ENCODE measurements at regions not wholly inside any gene's neighbourhood (a gene's known extent, or its start where the extent isn't known, plus 50 kb on each side); places are given as distances from the start of the nearest gene placed in this dataset.
"Not testable (repeated sequence)": the region's sequence is repeated elsewhere in the genome, so short reads cannot be mapped to it uniquely, and the experiment has no call there.

DNA sequence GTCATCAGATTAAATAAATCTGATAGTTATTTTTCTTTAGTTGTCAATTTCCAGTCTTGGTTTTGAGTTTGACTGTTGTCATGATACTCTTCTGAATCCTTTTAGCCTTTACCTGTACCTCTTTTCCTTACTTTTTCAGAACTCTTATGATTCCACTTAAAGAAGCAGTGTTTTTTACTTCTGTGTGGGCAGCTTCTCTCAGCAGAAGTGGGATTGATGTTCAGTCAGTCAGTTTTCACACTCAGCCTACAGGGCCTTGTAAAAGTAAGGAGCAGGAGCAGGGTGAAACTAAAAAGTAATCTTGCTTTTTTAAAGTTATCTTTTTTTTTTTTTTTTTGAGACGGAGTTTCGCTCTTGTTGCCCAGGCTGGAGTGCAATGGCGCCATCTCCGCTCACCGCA lies 75.1 kb downstream of the HAUS1 start:
- DNase-seq, result no peak

DNA sequence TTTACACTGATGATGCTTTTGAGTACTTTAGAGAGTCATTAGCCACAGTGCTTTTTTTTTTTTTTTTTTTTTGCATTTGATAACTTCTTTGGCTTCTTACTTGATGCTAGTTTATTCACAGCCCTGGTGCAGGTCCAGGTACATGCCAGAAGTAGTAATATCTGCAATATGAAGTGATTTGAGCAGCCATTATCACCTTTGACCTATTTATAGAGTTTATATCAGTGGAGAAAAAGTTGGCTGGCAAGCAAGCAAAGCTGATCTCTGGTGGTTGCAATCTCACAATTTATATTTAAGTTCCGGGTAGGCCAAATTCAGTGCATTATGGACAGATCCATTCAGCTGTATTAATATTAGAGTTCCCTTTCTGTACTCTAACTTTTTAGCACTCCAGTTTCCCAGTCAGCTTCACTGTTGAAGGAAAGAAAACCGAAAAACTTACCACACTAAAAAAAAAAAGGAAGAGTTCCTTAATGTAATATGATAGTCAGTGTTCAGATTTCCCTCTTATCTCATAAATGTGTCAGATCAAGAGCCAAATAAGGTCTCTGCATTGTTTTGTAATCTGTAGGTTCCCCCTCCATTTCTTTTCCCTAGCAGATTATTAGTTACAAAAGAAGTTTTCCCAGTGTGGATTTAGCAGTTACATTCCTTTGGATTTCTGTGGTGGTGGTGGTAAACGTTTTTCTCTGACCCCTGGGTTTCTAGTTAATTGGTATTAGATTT lies 78.6 kb downstream of the HAUS1 start:
- DNase-seq, result no peak

DNA sequence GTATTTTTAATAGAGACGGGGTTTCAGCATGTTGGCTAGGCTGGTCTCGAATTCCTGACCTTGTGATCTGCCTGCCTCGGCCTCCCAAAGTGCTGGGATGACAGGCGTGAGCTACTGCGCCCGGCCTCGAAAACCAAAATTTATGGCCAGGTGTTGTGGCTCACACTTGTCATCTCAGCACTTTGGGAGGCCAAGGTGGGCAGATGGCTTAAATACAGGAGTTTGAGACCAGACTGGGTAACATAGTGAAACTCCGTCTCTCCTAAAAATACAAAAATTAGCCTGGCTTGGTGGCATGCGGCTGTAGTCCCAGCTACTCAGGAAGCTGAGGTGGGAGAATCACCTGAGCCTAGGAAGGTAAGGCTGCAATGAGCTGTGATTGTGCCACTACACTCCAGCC lies 80.1 kb downstream of the HAUS1 start:
- not testable (repeated sequence) for DNase-seq

DNA sequence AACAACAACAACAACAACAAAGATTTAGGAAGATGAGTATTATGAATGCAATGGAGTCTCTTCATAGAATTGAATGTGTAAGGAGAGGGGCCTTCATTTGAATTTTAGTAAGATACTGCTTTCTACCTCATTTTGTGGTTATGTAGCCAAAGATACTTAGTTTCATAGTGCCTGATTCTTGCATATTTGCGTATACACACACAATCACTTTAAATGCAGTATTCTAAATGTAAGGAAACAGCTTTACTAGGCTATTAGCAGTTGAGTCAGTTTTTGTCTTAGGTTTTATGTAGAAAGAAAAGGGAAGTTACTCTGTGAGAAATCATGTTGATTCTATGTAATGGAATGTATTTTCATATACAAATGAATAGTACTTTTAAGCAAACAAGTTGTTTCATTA lies 80.5 kb downstream of the HAUS1 start:
- no peak for DNase-seq

DNA sequence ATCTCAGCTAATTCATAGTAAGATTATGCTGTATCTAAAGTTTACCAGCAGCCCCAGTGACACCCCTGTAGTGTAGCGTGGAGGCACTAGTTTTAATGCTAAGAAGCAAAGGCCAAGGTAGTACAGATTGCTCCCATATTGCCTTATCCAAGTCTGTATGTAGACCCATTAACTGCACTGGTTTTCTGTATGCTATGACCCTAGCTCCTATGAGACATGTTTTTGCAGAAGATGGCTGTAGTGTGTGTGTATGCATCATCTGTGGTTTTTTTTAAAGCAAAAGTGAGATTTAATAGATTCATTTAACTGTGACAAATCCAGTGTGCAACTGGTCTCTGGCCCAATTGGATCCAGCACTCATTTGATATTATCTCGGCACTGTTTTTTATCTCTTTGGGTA lies 86.5 kb downstream of the HAUS1 start:
- DNase-seq, result no peak

DNA sequence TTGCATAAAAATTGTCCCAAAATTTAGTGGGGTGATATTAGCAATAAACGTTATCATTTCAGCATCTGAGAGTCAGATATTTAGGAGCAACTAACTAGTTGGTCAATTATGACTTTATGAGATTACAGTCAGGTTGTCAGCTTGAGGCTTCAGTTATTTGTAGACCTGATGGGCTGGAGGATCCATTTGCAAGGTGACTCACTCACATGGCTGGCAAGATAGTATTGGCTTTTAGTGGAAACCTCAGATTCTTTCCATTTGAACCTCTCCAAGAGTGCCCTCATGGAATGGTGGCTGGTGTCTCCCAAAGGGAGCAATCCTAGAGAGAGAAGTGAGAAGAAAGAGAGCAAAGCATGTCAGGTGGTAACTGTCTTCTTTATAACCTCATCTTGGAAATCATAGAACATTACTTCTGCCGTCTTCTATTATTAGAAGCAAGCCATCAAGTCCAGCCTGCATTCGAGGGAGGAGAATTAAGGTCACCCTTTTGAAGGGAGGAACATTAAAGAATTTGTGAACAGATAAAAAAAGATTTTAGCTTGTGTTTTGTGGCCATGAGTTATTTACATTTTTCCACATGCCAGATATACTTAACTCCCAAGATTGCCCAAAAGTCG lies 92.5 kb downstream of the HAUS1 start:
- DNase-seq, result no peak

DNA sequence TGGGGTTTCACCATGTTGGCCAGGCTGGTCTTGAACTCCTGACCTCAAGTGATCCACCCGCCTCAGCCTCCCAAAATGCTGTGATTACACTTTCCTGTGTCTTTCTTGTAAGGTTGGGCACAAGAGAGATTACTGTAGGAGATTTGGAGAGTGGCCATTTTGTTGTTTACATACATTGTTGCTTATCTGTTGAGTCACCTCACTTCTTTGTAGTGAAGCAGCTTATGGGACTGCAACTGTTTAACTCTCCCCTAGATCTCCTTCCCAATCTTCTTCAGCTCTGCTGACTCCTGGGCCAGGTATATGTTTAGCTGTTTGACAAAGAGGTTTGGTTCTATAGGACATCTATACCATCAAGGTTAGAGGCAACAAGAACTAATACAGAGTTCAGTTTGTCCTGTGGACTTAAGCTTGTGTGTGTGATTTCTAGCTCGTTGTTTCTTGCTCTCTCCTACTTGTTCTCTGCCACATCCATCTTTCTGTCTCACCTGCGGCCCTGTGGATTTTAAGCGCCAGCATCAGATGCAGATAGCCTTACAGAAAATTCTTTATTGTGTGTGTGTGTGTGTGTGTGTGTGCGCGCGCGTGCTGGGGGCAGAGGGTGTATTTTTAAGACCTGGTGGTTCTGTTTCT lies 95.4 kb downstream of the HAUS1 start:
- DNase-seq, result no peak

DNA sequence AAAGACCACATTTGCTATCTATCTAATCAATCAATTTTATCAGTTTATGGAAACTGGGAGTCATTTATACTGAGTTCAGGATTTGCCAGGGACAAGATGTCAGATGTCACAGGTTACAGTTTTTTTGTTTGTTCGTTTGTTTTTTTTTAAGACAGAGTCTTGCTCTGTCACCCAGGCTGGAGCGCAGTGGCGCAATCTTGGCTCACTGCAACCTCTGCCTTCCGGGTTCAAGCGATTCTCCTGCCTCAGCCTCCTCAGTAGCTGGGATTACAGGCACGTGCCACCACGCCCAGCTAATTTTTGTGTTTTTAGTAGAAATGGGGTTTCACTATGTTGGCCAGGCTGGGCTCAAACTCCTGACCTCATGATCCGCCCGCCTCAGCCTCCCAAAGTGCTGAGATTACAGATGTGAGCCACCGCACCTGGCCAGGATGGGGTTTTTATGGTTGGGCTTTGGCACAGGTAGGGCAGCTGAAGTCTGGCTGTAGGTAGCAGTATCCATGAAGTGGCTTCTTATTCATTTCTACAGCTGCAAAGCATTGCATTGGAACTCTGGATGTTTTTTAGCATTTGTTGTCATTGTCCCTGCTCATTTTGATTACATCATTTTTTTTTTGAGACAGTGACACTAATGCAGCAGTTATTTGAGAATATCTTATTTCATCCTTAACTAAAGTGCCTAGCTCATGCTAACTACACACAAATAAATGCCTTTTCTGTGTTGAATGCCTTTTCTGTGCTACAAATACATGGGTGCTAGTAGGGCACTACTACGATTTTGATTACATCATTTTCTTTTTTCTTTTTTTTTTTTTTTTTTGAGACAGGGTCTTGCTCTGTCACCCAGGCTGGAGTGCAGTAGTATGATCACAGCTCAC lies 96.2 kb downstream of the HAUS1 start:
- DNase-seq, result not testable (repeated sequence)

DNA sequence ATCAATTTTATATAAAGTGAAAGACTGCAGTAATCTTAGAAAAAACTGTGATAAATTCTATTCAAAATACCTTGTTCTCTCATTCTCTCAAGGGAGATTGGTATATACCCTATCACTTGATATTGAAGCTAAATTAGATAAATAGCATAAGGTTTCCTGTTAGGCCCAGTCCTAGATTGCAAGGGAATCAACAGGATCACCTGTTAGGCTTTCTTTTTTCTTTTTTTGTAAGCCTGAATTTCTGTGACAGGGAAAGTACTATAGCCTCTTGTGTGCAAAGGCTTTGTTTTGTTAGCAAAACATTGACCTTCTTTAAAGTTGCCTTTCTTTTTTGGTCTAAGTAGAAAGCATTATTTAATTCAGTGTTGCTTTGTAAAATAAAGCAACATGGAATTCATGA lies 100.0 kb downstream of the HAUS1 start:
- DNase-seq, result no peak

DNA sequence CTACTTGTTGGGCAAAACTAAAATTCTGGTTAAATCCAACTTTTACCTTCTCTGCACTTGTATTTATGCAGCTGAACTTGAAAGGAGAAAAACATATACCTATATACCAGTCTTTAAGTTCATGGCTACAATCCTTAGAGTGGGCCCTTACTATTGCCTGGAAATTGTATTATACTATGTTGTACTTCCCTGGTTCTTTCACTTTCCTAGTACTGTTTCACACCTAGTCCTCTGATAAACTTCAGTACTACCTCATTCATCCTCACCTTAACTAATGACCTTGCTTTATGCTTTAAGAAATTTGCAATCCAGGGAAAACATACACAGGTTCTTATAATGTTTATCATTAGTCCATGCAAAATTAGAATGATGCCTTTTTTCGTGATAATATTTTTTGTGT lies 103.8 kb downstream of the HAUS1 start:
- DNase-seq, result no peak

DNA sequence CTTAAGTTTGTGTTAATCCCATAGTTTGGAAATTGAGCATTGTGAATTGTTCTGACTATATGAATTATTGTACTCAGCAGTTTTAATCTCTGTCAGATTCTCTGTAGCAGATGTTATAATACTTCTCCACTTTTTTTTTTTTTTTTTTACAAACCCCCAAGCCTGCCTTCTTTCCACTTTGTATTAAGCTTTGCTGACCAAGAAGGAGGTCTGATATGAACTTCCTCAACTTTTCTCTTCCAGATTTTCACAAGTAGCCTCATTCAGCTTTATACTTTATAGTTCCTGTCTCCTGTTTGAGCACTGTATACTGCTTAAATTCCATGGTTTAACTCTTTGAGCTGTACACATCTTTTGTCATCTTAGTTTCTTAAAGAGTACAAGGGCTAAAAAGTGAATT lies 105.0 kb downstream of the HAUS1 start:
- no peak for DNase-seq

DNA sequence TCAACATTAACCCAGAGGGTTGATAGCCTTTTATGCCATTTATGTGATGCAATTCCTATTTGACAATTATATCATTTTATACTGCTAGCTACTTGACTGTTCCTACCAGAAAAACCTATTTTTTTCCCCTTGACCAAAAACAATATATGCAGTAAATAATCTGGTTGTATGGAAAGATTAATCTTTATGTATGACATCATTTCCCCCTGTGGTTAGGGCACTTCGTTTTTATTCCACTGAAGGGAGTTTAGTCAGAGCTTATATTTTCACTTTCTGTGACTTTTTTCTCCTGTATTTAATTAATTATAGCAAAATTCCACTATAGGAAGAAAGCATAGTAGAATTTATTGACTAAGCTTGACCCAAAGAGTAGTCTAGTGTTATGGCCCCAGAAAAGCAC lies 107.6 kb downstream of the HAUS1 start:
- DNase-seq, result no peak

DNA sequence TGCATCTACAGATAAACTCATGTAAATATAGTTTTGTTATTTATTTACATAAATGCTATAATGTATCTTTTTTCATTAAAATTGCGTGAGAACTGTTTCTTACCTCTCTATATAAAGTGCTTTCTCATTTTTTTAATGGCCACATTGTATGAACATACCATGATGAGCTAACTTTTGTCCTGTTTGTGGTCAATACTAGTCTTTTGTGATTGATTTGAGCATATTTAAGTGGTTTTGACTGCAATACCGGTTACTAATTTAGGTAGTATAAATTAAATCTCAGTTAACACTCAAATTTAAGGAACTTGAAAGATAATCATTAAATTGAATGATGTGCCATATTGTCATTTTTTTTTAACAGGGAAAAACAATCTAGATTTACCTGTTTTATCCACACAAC lies 108.2 kb downstream of the HAUS1 start:
- no peak for DNase-seq

DNA sequence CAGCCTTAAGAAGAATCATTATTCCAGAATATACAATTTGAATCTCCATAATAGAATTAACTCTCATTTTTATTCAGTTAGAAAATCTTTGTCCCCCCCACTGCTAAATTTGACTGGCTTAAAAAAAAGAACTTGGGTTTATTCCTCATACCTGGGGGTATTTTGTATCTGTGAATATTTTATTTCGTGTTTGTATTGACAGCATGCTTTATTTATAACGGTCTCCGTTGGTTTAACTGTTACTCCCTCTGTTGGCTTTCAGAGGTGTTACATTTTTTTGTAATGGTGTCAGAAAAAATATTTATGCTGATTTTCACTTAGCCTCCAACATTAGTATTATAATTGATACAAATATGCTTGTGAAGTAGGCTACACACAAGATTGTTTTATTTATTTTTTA lies 109.1 kb downstream of the HAUS1 start:
- no peak for DNase-seq

DNA sequence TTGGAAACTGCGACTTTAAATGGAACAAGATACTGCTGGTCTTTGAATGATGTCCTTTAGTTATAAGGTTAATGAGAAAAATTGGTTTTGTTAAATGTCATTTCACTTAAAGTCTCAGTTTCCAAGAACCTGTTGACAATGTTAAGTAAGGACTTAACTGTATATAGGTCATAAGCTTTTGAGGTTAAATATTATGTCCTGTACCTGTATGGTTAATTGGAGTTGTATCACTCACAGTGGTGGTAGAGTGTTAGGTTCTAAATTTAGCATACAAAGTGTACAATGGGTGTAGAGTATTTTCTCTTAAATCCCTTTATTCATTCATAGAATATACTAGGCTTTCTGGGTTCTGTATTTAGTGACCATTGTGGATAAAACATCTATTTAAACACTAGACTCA lies 110.2 kb downstream of the HAUS1 start:
- no peak for DNase-seq

DNA sequence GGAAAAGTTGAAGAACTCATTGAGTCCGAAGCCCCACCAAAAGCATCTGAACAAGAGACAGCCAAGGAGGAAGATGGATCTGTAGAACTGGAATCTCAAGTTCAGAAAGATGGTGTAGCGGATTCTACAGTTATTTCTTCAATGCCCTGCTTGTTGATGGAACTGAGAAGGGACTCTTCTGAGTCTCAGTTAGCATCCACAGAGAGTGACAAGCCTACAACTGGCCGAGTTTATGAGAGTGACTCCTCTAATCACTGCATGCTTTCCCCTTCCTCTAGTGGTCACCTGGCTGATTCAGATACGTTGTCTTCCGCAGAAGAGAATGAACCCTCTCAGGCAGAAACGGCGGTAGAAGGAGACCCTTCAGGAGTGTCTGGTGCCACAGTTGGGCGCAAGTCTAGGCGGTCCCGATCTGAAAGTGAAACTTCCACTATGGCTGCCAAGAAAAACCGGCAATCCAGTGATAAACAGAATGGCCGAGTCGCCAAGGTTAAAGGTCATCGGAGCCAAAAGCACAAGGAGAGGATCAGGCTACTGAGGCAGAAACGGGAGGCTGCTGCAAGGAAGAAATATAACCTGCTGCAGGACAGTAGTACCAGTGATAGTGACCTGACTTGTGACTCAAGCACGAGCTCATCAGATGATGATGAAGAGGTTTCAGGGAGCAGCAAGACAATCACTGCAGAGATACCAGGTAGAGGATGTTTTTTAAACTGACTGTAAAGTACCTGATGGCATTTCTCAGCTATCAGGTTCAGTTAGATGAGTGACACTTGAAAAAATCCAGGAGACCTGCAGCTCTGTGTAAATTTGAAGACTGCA lies 111.9 kb downstream of the HAUS1 start:
- no peak for DNase-seq

DNA sequence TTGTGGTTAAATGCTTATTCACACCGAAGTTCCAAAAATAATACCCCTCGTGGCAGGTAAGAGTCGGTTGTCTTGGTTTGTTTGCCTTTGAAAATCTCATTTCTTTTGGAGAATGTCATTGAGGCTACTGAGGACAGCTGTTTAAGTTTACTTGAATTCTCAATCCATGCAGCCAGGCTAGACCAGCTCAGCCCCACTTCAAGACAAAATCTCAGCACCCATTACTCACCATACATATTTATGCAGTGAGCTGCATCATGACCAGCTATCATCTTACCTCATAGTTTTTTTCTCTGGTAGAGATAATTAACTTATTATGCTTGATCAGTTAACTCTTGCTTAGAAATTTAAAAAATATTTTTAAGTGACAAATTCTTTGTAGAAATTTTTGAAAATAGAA lies 115.9 kb downstream of the HAUS1 start:
- no peak for DNase-seq

DNA sequence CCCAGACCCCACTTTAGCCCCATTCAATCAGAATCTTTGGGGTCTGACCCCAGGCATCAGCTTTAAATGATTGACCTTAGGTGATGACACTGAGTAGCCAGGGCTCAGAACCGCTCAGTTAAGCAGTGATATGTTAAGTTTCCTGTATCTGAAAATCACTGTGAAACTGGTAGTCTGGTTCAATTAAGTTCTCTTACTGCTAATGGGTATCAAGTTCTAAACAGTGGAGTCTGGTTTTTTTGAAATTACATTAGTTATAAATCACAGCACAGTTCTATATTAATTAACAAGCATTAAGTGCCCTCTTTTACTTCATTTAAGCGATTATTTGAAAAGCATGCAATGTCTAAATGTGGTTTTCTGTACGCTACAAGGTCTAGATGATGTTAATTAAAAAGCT lies 117.9 kb downstream of the HAUS1 start:
- no peak for DNase-seq

DNA sequence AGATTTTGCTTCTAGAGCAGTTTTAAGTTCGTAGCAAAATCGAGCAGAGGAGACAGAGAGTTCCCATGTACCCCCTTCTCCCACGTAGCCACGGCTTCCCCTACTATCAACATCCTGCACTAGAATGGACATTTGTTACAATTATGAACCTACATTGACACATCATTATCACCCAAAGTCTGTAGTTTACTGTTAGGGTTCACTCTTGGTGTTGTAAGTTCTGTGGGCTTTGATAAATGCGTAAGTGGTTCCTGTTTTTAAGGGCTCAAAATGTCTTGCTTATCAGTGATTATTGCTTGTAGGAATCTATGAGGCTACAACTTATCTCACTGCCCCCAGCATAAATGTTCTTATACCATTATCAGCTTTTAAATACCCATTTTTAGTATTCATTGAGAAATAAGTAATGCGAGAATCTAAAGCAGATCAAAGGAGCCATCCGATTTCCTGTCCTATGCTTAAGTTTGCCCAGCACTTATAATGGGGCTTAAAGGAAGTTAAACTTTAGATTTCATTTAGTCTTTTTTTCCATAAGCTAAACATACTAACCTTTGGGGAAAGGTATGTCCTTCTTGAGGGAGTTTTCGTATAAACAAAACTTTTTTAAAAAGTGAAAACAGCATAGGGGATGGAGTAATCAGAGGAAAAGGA lies 118.7 kb downstream of the HAUS1 start:
- no peak for DNase-seq

DNA sequence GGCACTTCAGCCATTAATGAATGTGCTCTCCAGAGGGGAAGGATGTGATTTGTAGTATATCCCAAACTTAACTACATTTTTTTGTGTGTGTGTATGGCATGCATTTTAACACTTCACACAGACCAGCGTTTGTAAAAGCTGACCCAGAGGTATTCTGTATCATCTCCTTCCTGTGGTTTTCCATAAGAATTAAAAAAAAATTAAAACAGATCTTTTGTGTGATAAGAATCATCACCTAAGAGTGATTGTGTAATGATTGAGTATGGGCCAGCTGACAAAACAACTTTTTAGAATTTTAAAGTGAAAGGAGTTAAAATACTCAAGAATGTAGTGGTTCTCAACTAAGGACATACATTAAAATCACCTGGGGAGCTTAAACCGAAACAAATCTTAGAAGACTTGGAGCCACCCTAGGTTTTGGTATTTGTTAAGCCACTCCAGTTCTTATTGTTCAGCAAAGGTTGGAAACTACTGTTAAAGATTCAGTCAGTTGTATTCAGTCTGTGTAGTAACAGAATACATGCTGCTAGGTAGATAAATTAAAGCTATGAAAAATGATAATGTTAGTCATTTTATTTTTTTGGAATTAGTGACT lies 120.1 kb downstream of the HAUS1 start:
- no peak for DNase-seq

DNA sequence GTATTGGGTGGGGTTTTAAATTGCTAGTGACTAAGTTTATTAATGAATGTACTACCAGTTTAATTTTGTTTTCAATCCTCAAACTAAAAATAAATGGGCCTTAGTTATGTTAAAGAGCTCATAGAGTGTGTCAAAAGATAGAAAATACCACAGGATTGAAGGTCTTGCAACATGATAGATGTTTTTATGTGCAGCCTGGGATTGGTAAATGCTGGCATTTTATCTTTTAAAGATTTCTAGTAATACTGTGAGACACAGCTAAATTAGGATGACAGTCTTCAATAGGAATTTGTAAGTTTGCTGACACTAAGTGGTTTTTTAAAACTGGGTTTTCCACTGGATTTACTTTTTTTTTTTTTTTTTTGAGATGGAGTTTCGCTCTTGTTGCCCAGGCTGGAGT lies 122.3 kb downstream of the HAUS1 start:
- no peak for DNase-seq

DNA sequence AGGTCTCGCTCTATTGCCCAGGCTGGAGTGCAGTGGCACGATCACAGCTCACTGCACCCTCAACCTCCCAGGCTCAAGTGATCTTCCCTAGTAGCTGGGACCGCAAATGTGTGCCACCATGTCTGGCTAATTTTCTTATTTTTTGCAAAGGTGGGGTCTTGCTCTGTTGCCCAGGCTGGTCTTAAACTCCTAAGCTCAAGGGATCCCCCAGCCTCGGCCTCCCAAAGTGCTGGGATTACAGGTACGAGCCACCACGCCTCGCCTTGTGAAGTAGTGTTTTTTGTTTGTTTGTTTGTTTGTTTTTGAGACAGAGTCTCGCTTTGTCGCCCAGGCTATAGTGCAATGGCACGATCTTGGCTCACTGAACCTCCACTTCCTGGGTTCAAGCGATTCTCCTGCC lies 125.5 kb downstream of the HAUS1 start:
- not testable (repeated sequence) for DNase-seq
